Neutrophil (primary cell): ENCODE measurements at regions not wholly inside any gene's neighbourhood (a gene's known extent, or its start where the extent isn't known, plus 50 kb on each side); places are given as distances from the start of the nearest gene placed in this dataset.

Experiments
- H3K27ac ChIP-seq: fragments of 200-600 bp; sonication (generic); 2 replicates; pipeline ENCODE4 v1.5.1; 2016; ENCODE audit warnings: mild to moderate bottlenecking, moderate library complexity
- H3K27me3 ChIP-seq: fragments of 200-600 bp; sonication (generic); 2 replicates; pipeline ENCODE4 v1.6.0; 2016; ENCODE audit warnings: mild to moderate bottlenecking
- H3K36me3 ChIP-seq: fragments of 200-600 bp; sonication (generic); 2 replicates; pipeline ENCODE4 v1.5.1; 2017
- H3K4me1 ChIP-seq, 2 experiments: fragments of 200-600 bp in 1 of 2; sonication (generic) in 1 of 2; 1 replicate in 1 of 2; 2 replicates in 1 of 2; pipeline versions ENCODE4 v1.5.1 to v1.6.1; 2013 to 2016; ENCODE audit warnings: low read depth in 1 of 2, low read length in 1 of 2, mild to moderate bottlenecking in 1 of 2, moderate library complexity in 1 of 2; ENCODE audit not compliant: control insufficient read depth in 1 of 2, insufficient read depth in 1 of 2
- H3K4me3 ChIP-seq, 2 experiments: fragments of 200-600 bp in 1 of 2; sonication (generic) in 1 of 2; 1 replicate in 1 of 2; 2 replicates in 1 of 2; pipeline ENCODE4 v1.5.1; 2013 to 2016; ENCODE audit warnings: low read depth in 1 of 2, low read length in 1 of 2, mild to moderate bottlenecking in 1 of 2, moderate library complexity in 1 of 2
- H3K9me3 ChIP-seq: fragments of 200-600 bp; sonication (generic); 2 replicates; pipeline ENCODE4 v1.5.1; 2016
- CTCF ChIP-seq: fragments of 200-600 bp; sonication (generic); IDR thresholded peaks from 2 replicates; pipeline ENCODE4 v1.5.1; 2016; ENCODE audit warnings: antibody characterized with exemption

DNA sequence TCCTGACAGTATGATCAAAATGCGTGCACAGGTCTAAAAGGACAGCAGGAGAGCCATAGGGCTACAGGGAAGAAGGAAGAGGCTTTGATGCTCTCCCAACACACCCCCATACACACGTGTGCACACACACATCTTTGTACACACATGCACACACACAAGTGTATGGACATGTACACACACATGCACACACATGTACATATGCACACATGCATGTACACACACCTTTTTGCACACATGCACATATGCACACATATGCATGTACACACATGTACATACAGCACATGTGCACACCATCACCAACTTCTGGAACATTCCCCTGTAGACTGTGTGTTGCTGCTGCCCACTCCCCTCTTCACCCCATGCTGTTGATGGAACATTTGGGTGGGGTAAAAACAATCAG, 255.6 kb upstream of the CTBP2 start:
- Histone ChIP-seq H3K9me3 (no peaks in the 10 kb centered on the region), H3K27ac (no peak overlapping the region), H3K36me3 (no peaks in the 10 kb centered on the region), H3K4me3 (no peak overlapping the region), H3K4me1 (no peaks in the 10 kb centered on the region), H3K27me3 (no peaks in the 10 kb centered on the region)
- no peak for TF ChIP-seq CTCF

GRCh38 chr10:125415006-125415633, 254.8 kb upstream of the CTBP2 start:
- no peak for TF ChIP-seq CTCF
- no peaks in the 10 kb centered on the region for H3K27me3 ChIP-seq
- no peak overlapping the region for H3K27ac ChIP-seq
- H3K9me3 ChIP-seq = no peaks in the 10 kb centered on the region
- no peaks in the 10 kb centered on the region for H3K4me1 ChIP-seq
- no peaks in the 10 kb centered on the region for H3K36me3 ChIP-seq
- no peak overlapping the region for H3K4me3 ChIP-seq

GRCh38 chr10:125411724-125412123, 251.4 kb upstream of the CTBP2 start:
- no peaks in the 10 kb centered on the region for H3K27me3 ChIP-seq
- no peak for TF ChIP-seq CTCF
- H3K4me1 ChIP-seq = no peaks in the 10 kb centered on the region
- H3K36me3 ChIP-seq = no peaks in the 10 kb centered on the region
- H3K27ac ChIP-seq = no peak overlapping the region
- no peak overlapping the region for H3K4me3 ChIP-seq
- no peaks in the 10 kb centered on the region for H3K9me3 ChIP-seq

- H3K4me3 ChIP-seq = no peak overlapping the region
- no peaks in the 10 kb centered on the region for H3K9me3 ChIP-seq
- H3K27ac ChIP-seq = no peak overlapping the region
- no peak for TF ChIP-seq CTCF
- H3K36me3 ChIP-seq = no peaks in the 10 kb centered on the region
- no peaks in the 10 kb centered on the region for H3K4me1 ChIP-seq
- H3K27me3 ChIP-seq = no peaks in the 10 kb centered on the region
Measured at GRCh38 chr10:125409756-125410155, 249.4 kb upstream of the CTBP2 start.

GRCh38 chr10:125407557-125407956, 247.2 kb upstream of the CTBP2 start:
- Histone ChIP-seq H3K4me1 (no peaks in the 10 kb centered on the region), H3K36me3 (no peaks in the 10 kb centered on the region), H3K4me3 (no peak overlapping the region), H3K27ac (no peak overlapping the region), H3K9me3 (no peaks in the 10 kb centered on the region), H3K27me3 (no peaks in the 10 kb centered on the region)
- TF ChIP-seq CTCF = no peak
